NCI-H526 (cell line): ENCODE measurements at regions not wholly inside any gene's neighbourhood (a gene's known extent, or its start where the extent isn't known, plus 50 kb on each side); places are given as distances from the start of the nearest gene placed in this dataset.
"Not testable (repeated sequence)": the region's sequence is repeated elsewhere in the genome, so short reads cannot be mapped to it uniquely, and the experiment has no call there.

Experiments
- DNase-seq, 2 experiments: peaks; one replicate each; lab custom pipeline; 2025; lab: John Stamatoyannopoulos, UW

DNA sequence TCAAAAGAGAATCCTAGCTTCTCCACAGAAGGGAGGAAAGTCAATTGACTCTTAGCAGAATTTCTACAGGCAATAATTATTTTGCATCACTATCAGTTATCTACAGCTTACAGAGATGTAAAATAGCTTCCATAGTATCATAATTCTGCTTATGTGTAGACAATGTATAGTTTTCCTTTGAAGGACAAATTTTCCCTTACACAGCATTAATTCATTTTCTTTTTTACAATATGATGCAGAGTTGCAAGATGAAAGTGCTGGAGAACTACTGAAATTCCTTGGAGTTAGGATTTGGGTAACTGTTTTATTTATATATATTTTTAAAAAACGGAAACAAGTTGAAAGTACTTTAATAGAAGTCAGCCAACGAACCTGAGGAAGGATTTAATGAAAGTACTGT is 111.0 kb upstream of the CPHXL start:
- no peak for DNase-seq

- no peak for DNase-seq
Observed at GRCh38 chr16:75837681-75838080, 111.4 kb upstream of the CPHXL start.

GRCh38 chr16:75841517-75841916 is 115.2 kb upstream of the CPHXL start:
- DNase-seq = peak in 1 of 2 experiments; percentile 3

- DNase-seq = peak; percentile 75 to 78
Observed at GRCh38 chr16:75847172-75847571, 120.9 kb upstream of the CPHXL start.

DNA sequence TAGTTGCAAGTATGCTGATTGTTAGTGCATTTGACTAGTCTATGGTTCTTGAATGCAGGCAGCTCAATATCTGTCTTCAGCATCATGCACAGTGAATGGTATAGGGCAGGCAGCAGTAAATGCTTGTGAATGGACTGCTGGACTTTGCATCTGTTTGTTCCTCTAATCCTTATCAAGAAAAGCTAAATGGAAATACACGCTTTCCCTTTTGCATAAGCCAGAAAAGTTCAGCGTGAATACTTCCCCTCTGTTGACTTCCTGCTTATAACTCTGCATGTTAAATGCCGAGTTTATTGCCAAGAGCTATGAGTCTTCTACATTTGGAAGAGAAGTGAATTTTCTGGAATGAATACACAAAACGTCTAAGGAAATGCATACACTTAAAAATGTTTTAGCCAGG is 127.9 kb upstream of the CPHXL start:
- peak; percentile 32 to 60 for DNase-seq

GRCh38 chr16:75860326-75861053 is 134.2 kb upstream of the CPHXL start:
- DNase-seq = peak; percentile 7 to 51

DNA sequence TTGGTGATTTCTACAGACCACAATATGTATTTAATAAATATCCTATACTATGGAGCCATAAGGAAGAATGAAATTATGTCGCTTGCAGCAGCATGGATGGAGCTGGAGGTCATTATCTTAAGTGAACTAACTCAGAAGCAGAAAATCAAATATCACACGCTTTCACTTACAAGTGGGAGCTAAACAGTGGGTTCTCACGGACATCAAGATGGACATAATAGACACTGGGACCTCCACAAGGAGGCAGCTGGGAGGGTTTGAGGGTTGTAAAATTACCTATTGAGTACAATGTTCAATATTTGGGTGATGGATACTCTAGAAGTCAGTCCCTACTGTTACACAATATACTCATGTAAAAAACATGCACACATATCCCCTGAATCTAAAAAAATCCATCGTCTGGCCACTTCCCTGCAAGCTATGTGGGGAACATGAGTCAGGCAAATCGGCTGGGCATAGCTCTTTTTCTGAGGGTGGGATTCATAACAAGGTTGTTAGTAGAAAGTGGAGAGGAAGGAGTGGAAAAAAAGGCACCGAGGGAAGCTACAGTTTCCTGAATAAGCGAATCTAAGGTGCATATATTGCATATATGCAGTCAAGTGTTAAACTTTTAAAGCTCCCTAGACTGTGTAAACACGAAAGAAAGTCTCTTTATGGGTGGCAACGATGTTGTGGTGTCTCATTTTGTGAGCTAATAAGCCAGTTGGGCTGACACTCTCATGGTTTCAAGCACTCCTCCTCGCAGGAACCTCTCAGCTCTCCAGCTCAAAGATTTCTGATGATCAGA is 135.2 kb upstream of the CPHXL start:
- DNase-seq = no peak

- DNase-seq = no peak
Observed at GRCh38 chr16:75862098-75862386, 135.8 kb upstream of the CPHXL start.

- no peak for DNase-seq
Observed at GRCh38 chr16:75864243-75864642, 138.0 kb upstream of the CPHXL start.

DNA sequence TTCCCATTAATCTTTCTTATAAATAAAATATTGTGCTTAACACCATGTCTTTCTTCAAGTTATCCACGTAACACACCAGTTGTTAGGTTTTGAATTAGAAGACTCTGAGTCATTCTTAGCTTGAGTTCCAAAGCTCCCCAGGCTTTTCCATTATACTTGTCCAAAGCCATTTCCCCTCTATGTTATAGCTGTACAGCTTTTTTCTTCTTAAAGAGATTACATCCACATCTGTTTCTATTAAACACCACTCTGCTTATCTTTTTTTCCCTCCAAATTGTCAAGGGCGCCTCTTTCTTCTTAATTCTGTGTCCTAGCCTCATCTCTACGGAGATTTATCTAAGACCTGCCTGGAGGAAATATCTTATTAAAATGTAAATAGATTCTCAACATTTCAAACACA is 139.4 kb upstream of the CPHXL start:
- DNase-seq = no peak

- DNase-seq = no peak
Observed at GRCh38 chr16:75868636-75869632, 142.6 kb upstream of the CPHXL start.

DNA sequence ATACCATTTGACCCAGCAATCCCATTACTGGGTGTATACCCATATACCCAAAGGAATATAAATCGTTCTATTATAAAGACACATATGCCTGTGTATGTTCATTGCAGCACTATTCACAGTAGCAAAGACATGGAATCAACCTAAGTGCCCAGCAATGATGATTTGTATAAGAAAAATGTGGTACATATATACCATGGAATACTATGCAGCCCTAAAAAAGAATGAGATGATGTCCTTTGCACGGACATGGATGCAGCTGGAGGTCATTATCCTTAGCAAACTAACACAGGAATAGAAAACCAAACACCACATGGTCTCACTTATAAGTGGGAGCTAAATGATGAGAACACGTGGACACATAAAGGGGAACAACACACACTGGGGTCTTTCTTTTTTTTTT is 155.0 kb upstream of the CPHXL start:
- DNase-seq = not testable (repeated sequence)

- DNase-seq = no peak
Observed at GRCh38 chr16:75899163-75899562, 172.9 kb upstream of the CPHXL start.

GRCh38 chr16:75908331-75909117 is 182.2 kb upstream of the CPHXL start:
- no peak for DNase-seq

DNA sequence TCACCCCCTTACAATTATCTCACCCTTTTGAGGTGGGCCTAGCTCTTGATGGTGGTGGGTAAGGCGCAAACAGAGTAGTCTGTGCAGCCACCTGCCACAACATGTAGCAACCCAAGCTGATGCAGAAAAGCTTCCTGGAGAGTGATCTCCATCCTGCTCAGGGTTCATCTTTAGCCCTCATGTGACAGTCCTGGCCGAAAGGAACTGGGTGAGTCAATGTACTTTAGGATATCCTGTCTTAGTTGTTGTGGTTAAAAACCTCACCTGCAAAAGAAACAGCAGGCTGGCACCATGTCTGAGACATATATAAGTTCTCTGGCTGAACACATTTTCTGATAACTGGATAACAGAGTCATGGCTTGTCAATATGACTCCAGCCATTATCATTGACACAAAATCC is 183.5 kb upstream of the CPHXL start:
- no peak for DNase-seq

DNA sequence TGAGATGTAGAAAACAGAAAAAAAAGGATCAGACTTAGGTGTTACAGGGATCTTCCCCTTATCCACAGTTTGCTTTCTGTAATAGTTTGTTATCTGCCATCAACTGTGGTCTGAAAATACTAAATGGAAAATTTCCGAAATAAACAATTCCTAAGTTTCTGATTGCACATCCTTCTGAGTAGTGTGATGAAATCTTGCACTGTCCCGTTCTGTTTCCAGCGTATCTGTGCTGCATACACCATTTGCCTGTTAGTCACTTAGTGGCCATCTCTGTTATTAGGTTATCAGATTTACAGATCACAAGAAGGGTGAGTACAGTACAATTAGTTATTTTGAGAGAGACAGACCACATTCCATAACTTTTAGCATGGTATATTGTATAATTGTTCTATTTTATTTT is 185.6 kb upstream of the CPHXL start:
- DNase-seq = no peak

GRCh38 chr16:75913958-75914357 is 187.7 kb upstream of the CPHXL start:
- peak; percentile 50 to 56 for DNase-seq

DNA sequence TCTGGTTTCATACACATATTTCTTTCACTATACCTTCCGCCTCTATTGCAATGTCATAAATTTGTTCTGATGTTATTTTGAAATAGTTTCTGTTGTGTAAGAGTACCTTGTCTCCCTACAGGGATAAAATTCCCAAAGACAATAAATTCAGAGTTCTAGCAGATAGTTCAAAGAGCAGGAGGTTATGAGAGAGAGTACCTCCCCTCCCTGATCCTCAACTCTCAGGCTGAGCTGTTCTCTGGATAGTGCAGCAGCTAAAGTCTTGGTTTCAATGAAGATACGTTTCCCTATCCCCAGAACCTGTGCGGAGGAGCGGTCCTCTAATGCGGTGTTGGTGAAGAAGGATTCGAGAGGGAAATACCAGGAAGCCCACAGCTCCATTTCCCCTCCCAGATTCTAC is 190.2 kb upstream of the CPHXL start:
- DNase-seq = no peak

- no peak for DNase-seq
Observed at GRCh38 chr16:75918109-75918508, 191.8 kb upstream of the CPHXL start.

DNA sequence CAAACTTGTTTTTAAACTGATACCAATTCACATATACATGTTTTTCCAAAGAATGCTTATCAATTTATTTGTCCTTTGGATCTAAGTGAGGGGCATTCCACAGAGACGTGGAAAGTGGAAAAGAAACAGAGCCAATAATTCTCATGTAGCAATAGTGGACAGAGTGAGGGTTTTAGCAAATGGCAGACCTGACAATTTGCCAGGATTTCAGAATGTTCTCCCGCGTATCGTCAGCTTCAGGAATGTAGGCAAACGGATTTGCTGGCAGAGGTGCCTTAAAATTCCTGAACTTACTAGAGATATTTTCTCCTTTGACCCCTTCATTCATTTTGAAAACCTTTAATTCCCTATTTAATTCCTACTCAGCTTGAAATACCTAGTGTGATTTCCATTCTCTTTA is 193.4 kb upstream of the CPHXL start:
- DNase-seq = no peak

GRCh38 chr16:75921281-75921680 is 195.0 kb upstream of the CPHXL start:
- peak; percentile 50 to 69 for DNase-seq

DNA sequence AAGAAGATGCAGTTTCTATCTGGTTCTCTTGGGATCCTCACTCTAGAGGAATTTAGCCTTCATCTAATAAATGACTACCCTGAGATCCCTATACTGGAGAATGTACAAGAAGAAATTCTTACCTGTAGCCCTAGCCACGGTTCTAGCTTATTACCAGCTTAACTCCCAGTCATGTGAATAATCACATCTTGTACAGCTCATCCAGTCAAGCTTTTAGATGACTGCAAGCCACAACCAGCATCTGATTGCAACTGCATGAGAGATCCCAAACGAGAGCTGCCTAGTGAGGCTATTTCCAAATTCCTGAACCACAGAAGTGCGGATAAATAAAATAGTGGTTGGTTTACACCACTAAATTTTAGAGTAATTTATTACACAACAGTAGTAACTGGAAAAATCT is 196.0 kb upstream of the CPHXL start:
- DNase-seq = no peak
